ENCODE measurements at regions not wholly inside any gene's neighbourhood (a gene's known extent, or its start where the extent isn't known, plus 50 kb on each side); places are given as distances from the start of the nearest gene placed in this dataset.

GRCh38 chr2:44097322-44097907 is 71.3 kb upstream of the PPM1B start:
- no peaks in the 10 kb centered on the region for H3K36me3 ChIP-seq
- DNase-seq = no peak
- WGBS, 5 donors = 85 to 97% (median 91%) methylated on average over 6 of the region's 6 CpGs

GRCh38 chr2:44098050-44098449 is 70.6 kb upstream of the PPM1B start:
- intact Hi-C loops (cut with DNase I; ENCODE audit: low total_unique reads) = no loop called here
- Histone ChIP-seq H3K27me3 (replicated peaks in 1 of 7) (no peaks in the 10 kb centered on the region), H3K4me3 (no peak overlapping the region), H3K27ac (no peak overlapping the region), H3K4me1 (peaks cover 0 to 19% (median 9%) of the 10 kb centered on the region in 6 donors), H3K36me3 (no peaks in the 10 kb centered on the region), H3K9me3 (peaks cover 0 to 6% (median 0%) of the 10 kb centered on the region in 8 donors)
- no peak for TF ChIP-seq POLR2A (IDR thresholded peaks at IDR 0.05)
- TF ChIP-seq POLR2AphosphoS5 (IDR thresholded peaks at IDR 0.05) = no peak
- TF ChIP-seq, protein P1, sequence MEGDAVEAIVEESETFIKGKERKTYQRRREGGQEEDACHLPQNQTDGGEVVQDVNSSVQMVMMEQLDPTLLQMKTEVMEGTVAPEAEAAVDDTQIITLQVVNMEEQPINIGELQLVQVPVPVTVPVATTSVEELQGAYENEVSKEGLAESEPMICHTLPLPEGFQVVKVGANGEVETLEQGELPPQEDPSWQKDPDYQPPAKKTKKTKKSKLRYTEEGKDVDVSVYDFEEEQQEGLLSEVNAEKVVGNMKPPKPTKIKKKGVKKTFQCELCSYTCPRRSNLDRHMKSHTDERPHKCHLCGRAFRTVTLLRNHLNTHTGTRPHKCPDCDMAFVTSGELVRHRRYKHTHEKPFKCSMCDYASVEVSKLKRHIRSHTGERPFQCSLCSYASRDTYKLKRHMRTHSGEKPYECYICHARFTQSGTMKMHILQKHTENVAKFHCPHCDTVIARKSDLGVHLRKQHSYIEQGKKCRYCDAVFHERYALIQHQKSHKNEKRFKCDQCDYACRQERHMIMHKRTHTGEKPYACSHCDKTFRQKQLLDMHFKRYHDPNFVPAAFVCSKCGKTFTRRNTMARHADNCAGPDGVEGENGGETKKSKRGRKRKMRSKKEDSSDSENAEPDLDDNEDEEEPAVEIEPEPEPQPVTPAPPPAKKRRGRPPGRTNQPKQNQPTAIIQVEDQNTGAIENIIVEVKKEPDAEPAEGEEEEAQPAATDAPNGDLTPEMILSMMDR (IDR thresholded peaks at IDR 0.05 in 8 of 11, conservative IDR thresholded peaks at IDR 0.05 in 3 of 11) = no peak
- no peak for DNase-seq
- WGBS, 5 donors = 44 to 62% (median 50%) methylated on average over 3 of the region's 3 CpGs

More at GRCh38 chr2:44097322-44097907, 71.3 kb upstream of the PPM1B start:
- Histone ChIP-seq H3K27me3 (replicated peaks in 1 of 7) (no peaks in the 10 kb centered on the region), H3K9me3 (peaks cover 0 to 6% (median 0%) of the 10 kb centered on the region in 8 donors), H3K4me3 (no peak overlapping the region), H3K27ac (no peak overlapping the region), H3K4me1 (peaks cover 0 to 19% (median 9%) of the 10 kb centered on the region in 6 donors)
- TF ChIP-seq, protein P1 (IDR thresholded peaks at IDR 0.05 in 8 of 11, conservative IDR thresholded peaks at IDR 0.05 in 3 of 11) = no peak
- TF ChIP-seq POLR2AphosphoS5 (IDR thresholded peaks at IDR 0.05) (no peak), POLR2A (IDR thresholded peaks at IDR 0.05) (no peak)
- intact Hi-C loops (cut with DNase I; ENCODE audit: low total_unique reads) = no loop called here

DNA sequence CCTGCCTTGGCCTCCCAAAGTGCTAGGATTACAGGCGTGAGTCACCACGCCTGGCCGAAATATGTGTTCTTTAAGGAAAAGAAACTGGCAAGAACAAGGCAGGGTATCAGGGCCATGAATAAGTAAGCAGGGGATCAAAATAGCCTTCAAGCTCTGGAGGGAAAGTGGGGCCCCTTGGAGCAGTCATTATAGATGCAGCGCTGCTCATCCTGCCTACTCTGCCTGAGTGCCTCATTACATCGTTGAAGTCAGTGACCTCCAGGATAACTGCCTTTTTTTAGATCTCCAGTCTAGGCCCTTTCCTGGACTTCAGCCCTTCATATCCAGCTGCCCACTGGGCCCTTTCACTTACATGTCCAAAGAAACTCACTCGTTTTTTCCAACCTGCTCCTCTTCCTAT is 69.8 kb upstream of the PPM1B start:
- Histone ChIP-seq H3K27me3 (replicated peaks in 1 of 7) (no peaks in the 10 kb centered on the region), H3K4me3 (no peak overlapping the region), H3K36me3 (no peaks in the 10 kb centered on the region), H3K4me1 (peaks cover 0 to 19% (median 9%) of the 10 kb centered on the region in 6 donors), H3K27ac (no peak overlapping the region), H3K9me3 (no peaks in the 10 kb centered on the region)
- WGBS, 5 donors = 89 to 93% (median 90%) methylated on average over 6 of the region's 6 CpGs
- DNase-seq = no peak
- TF ChIP-seq POLR2A (IDR thresholded peaks at IDR 0.05) (no peak), POLR2AphosphoS5 (IDR thresholded peaks at IDR 0.05) (no peak)
- TF ChIP-seq, protein P1 (IDR thresholded peaks at IDR 0.05 in 8 of 11, conservative IDR thresholded peaks at IDR 0.05 in 3 of 11) = no peak
- intact Hi-C loops (cut with DNase I; ENCODE audit: low total_unique reads) = no loop called here

GRCh38 chr2:44100351-44100750 is 68.3 kb upstream of the PPM1B start:
- Histone ChIP-seq H3K36me3 (no peaks in the 10 kb centered on the region), H3K27ac (peak overlapping the region in 2 of 8 donors; percentile 15 to 47), H3K9me3 (no peaks in the 10 kb centered on the region), H3K4me1 (peaks cover 0 to 19% (median 9%) of the 10 kb centered on the region in 6 donors), H3K4me3 (no peak overlapping the region), H3K27me3 (replicated peaks in 1 of 7) (no peaks in the 10 kb centered on the region)
- intact Hi-C loops (cut with DNase I; ENCODE audit: low total_unique reads) = no loop called here
- DNase-seq = no peak
- 7 to 23% (median 13%) methylated on average over 3 of the region's 3 CpGs for WGBS, 5 donors
- TF ChIP-seq, protein P1 (IDR thresholded peaks at IDR 0.05 in 8 of 11, conservative IDR thresholded peaks at IDR 0.05 in 3 of 11) = no peak
- peak in 1 of 3 donors; percentile 44 for TF ChIP-seq POLR2AphosphoS5 (IDR thresholded peaks at IDR 0.05)
